Breast epithelium (tissue), 3 donors: ENCODE measurements at regions not wholly inside any gene's neighbourhood (a gene's known extent, or its start where the extent isn't known, plus 50 kb on each side); places are given as distances from the start of the nearest gene placed in this dataset.

Experiments
- POLR2A ChIP-seq: fragments of 450-650 bp; IDR thresholded peaks from one replicate; pipeline ENCODE4 v1.6.1; 2016; ENCODE audit warnings: antibody characterized with exemption, mild to moderate bottlenecking, moderate library complexity
- TF ChIP-seq, protein P1 (sequence below), 3 donors: fragments of 450-650 bp; IDR thresholded peaks; one replicate each; pipeline ENCODE4 v1.5.1; 2016 to 2017; ENCODE audit warnings: antibody characterized with exemption in 3 of 3, mild to moderate bottlenecking in 3 of 3, moderate library complexity in 3 of 3

DNA sequence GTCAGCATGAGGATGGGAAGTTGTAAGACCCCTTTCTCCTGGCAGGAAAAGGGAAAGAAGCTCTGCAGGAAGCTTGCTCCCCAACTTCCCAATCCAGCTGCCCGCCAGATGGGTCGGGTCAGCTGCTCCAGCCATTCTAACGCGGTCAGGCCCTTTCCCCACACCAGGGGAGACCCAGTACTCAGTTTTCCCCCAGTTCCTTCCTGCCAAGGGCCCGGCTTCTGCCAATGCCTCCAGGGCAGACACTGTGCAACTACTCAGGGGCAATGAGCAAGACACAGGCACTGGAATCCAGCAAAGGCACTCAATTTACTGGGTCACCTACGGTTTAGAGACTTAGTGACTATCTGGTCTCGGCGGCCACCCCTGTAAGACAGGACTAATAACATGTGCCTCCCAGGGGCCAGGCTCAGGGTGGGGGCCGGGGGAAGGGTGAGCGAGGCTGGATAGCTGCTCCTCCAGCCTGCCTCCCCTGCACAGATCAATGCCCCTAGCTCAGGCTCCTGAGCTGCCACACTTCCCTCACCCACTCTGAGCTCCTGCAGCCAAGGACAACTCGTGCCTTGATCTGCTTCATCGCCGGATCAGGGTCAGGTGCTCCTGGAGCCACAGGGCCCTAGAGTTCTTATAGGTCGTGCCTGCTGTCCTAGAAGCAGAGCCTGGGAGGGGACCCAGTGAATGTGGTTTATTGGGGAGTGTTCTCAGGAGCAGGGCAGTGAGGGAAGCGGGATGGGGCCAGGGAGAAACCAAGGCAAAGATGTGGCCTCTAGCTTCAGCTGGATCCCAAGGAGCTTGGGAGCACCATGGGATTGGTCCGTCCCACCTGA lies 171.1 kb downstream of the ZFP36L2 start:
- TF ChIP-seq, protein P1, sequence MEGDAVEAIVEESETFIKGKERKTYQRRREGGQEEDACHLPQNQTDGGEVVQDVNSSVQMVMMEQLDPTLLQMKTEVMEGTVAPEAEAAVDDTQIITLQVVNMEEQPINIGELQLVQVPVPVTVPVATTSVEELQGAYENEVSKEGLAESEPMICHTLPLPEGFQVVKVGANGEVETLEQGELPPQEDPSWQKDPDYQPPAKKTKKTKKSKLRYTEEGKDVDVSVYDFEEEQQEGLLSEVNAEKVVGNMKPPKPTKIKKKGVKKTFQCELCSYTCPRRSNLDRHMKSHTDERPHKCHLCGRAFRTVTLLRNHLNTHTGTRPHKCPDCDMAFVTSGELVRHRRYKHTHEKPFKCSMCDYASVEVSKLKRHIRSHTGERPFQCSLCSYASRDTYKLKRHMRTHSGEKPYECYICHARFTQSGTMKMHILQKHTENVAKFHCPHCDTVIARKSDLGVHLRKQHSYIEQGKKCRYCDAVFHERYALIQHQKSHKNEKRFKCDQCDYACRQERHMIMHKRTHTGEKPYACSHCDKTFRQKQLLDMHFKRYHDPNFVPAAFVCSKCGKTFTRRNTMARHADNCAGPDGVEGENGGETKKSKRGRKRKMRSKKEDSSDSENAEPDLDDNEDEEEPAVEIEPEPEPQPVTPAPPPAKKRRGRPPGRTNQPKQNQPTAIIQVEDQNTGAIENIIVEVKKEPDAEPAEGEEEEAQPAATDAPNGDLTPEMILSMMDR (IDR thresholded peaks at IDR 0.05): no peak
- no peak for TF ChIP-seq POLR2A
